K562 (cell line): ENCODE measurements at regions not wholly inside any gene's neighbourhood (a gene's known extent, or its start where the extent isn't known, plus 50 kb on each side); places are given as distances from the start of the nearest gene placed in this dataset.
"Not testable (repeated sequence)": the region's sequence is repeated elsewhere in the genome, so short reads cannot be mapped to it uniquely, and the experiment has no call there.

Experiments used
- ATAC-seq: fragments of 200-7000 bp; cut with Tn5 transposase; 3 replicates; pipeline ENCODE4 v1.9.1; 2020; ENCODE audit warnings: moderate library complexity
- BruUV-seq: library from RNA; stranded (reverse); fragments of 400-500 nt; replicated peaks from 2 replicates; lab custom pipeline; 2021; lab: Mats Ljungman, UMichigan
- CTCF ChIA-PET: fragments of 300-600 bp; formaldehyde crosslinking; extraction: SDS; loops from one replicate; lab custom pipeline; 2021; ENCODE audit warnings: low intra/inter-chr PET ratio; lab: Yijun Ruan, JAX
- POLR2A ChIA-PET: fragments of 300-600, 350-650 bp; sonication (Branson Sonifier 250); formaldehyde crosslinking; extraction: SDS; loops from one replicate; lab custom pipeline; 2021; ENCODE audit warnings: antibody characterized with exemption, inconsistent platforms; lab: Yijun Ruan, JAX
- DNase-seq, 4 experiments: peaks; one replicate each; pipeline versions ENCODE4 v3.0.0 to v3.0.0-alpha.2; 2011 to 2018; ENCODE audit warnings: low spot score in 3 of 4, mixed read lengths in 3 of 4; ENCODE audit errors: extremely low read depth in 1 of 4
- FAIRE-seq: peaks from 2 replicates; lab custom pipeline; 2011; peaks lifted over from hg19 to GRCh38; lab: Jason Lieb, UNC
- H2AFZ ChIP-seq: 2 replicates; pipeline ENCODE4 v1.6.0; 2011; ENCODE audit warnings: low read depth, low read length, control low read depth, inconsistent platforms
- H3K27ac ChIP-seq: fragments of 200-600 bp; 3 replicates; pipeline ENCODE4 v1.8.0; 2011; ENCODE audit warnings: low read depth, mild to moderate bottlenecking, control low read depth, inconsistent platforms, low read length, moderate library complexity, mixed read lengths; ENCODE audit errors: extremely low read depth
- H3K27me3 ChIP-seq, 2 experiments: fragments of 300-600 bp in 1 of 2; 2 replicates in 1 of 2; 3 replicates in 1 of 2; pipeline versions ENCODE4 v1.6.0 to v1.8.0; 2011; ENCODE audit warnings: inconsistent platforms in 2 of 2, low read length in 2 of 2, mild to moderate bottlenecking in 1 of 2, mixed read lengths in 1 of 2, moderate library complexity in 1 of 2; ENCODE audit not compliant: control insufficient read depth in 2 of 2, insufficient read depth in 2 of 2
- H3K36me3 ChIP-seq: fragments of 300-600 bp; 3 replicates; pipeline ENCODE4 v1.8.0; 2011; ENCODE audit warnings: mild to moderate bottlenecking, low read length, inconsistent platforms; ENCODE audit not compliant: control insufficient read depth, insufficient read depth
- H3K4me1 ChIP-seq, 2 experiments: fragments of 200-600 bp in 1 of 2; replicated peaks in 1 of 2; 2 replicates in 1 of 2; 3 replicates in 1 of 2; pipeline versions ENCODE4 v1.5.1 to v1.8.0; 2011; ENCODE audit warnings: inconsistent platforms in 2 of 2, low read length in 2 of 2, mild to moderate bottlenecking in 1 of 2, mixed read lengths in 1 of 2, moderate library complexity in 1 of 2; ENCODE audit not compliant: control insufficient read depth in 2 of 2, insufficient read depth in 2 of 2
- H3K4me2 ChIP-seq: 2 replicates; pipeline ENCODE4 v1.6.1; 2011; ENCODE audit warnings: low read length, control low read depth, inconsistent platforms, mixed read lengths; ENCODE audit not compliant: insufficient read depth
- H3K4me3 ChIP-seq: fragments of 200-600 bp; sonication (generic), shearing (Covaris generic); 2 replicates; pipeline ENCODE4 v1.5.1; 2016; ENCODE audit warnings: control low read depth, inconsistent platforms
- H3K79me2 ChIP-seq: fragments of 200-600 bp; 3 replicates; pipeline ENCODE4 v1.8.0; 2011; ENCODE audit warnings: low read length, inconsistent platforms; ENCODE audit not compliant: control insufficient read depth, insufficient read depth
- H3K9ac ChIP-seq, 2 experiments: 2 replicates each; pipeline versions ENCODE4 v1.6.0 to v1.6.1; 2011; ENCODE audit warnings: low read depth in 2 of 2, low read length in 2 of 2, control low read depth in 1 of 2, inconsistent platforms in 1 of 2, mild to moderate bottlenecking in 1 of 2, mixed read lengths in 1 of 2; ENCODE audit not compliant: insufficient read depth in 1 of 2
- H3K9me1 ChIP-seq: one replicate; pipeline ENCODE4 v1.6.0; 2011; ENCODE audit warnings: inconsistent platforms, mild to moderate bottlenecking, low read length, moderate library complexity; ENCODE audit not compliant: control insufficient read depth, insufficient read depth
- H3K9me3 ChIP-seq: replicated peaks from 2 replicates; pipeline ENCODE4 v1.5.1; 2011; ENCODE audit warnings: low read depth, low read length, inconsistent platforms; ENCODE audit not compliant: control insufficient read depth, insufficient read depth
- H4K20me1 ChIP-seq: replicated peaks from 2 replicates; pipeline ENCODE4 v1.6.1; 2011; ENCODE audit warnings: low read length, inconsistent platforms, mixed read lengths; ENCODE audit not compliant: control insufficient read depth, insufficient read depth
- SRF ChIP-seq, 2 experiments: fragments of 250-450, 450-650 bp in 1 of 2; sonication (Bioruptor Pico) in 1 of 2; sonication (generic) in 1 of 2; formaldehyde crosslinking; IDR thresholded peaks; 2 replicates each; pipeline versions ENCODE4 v1.5.0 to v1.5.1; 2020 to 2022; ENCODE audit warnings: mild to moderate bottlenecking in 1 of 2, missing genetic modification reagents in 1 of 2
- ZNF766 ChIP-seq: fragments of 200-800 bp; sonication (Bioruptor generic); conservative IDR thresholded peaks from 2 replicates; pipeline ENCODE4 v1.6.1; 2016; ENCODE audit warnings: missing genetic modification characterization, missing compliant biosample characterization
- WGBS: fragments of 100-300 bp; shearing (Covaris generic); methylation state at CpG from one replicate; pipeline ENCODE4 v1.1.6; 2016; ENCODE audit warnings: low coverage, mixed read lengths; ENCODE audit not compliant: insufficient coverage; ENCODE audit errors: missing lambda C conversion rate; 5-methylcytosine and 5-hydroxymethylcytosine counted together
- in situ Hi-C: fragments of 300-500 bp; cut with MboI; formaldehyde crosslinking; loops from 4 replicates; pipeline ENCODE4 v1.15.0; 2018; ENCODE audit warnings: inconsistent platforms, mixed read lengths
- intact Hi-C: fragments of 100-400 bp; cut with micrococcal nuclease; formaldehyde crosslinking; loops from 2 replicates; pipeline ENCODE4 v1.14.2; 2022

DNA sequence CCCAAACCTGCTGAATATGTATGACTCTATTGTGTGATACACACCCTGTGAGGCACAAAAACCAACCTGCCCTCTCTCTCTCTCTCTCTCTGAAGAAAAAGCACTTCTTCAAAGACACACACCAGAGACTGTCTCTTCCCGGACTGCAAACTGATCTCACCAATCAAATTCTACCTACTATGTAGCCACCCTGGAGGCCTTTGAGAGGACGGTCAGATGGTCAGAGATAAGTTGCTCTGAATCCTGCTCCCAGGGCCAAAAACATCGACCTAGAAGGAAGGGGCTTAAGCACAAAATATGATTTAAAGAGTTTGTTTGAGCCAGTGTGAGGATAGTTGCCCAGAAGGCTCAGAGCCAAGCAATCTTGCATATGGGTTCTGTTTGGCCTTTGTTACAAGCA lies 59.2 kb upstream of the PPIAL4F start:
- H3K27me3 ChIP-seq, POLR2A ChIA-PET, intact Hi-C loops, BruUV-seq, H3K27ac ChIP-seq, CTCF ChIA-PET, H3K4me3 ChIP-seq, H3K4me2 ChIP-seq, in situ Hi-C loops, FAIRE-seq, H3K4me1 ChIP-seq, H4K20me1 ChIP-seq, H3K36me3 ChIP-seq, H3K79me2 ChIP-seq, H3K9ac ChIP-seq, H3K9me1 ChIP-seq, H3K9me3 ChIP-seq, DNase-seq: not testable (repeated sequence)
- peak overlapping the region; percentile 76 for H2AFZ ChIP-seq
- WGBS: 4% methylated on average over 3 of the region's 3 CpGs
- TF ChIP-seq ZNF766 (CRISPR knock-in tag): 0 out of 2 replicates have a peak, but pooled peaks have one; percentile 30
- peak in 1 of 2 experiments; percentile 63; a peak in 1 of 4 replicates for TF ChIP-seq SRF (CRISPR knock-in tag; IDR thresholded peaks at IDR 0.05)
- peak; percentile 17; the same call in 2 of the 3 replicates for ATAC-seq

DNA sequence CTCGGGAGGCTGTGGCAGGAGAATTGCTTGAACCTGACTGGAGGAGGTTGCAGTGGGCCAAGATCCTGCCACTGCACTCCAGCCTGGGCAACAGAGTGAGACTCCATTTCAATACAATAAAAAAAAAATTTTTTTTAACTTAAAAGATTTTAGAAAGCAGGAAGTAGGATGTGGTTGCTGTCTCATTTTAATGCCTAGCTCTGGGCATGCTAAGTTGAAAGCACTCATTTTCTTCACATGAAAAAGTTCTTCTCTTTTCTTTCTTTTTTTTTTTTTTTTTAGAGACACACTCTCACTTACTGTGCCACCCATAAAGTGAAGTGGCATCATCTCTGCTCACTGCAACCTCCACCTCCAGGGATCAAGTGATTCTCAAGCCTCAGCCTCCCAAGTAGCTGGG lies 58.4 kb upstream of the PPIAL4F start:
- H3K9ac ChIP-seq, BruUV-seq, H3K9me3 ChIP-seq, ATAC-seq, FAIRE-seq, H3K27ac ChIP-seq, H3K4me2 ChIP-seq, H2AFZ ChIP-seq, POLR2A ChIA-PET, H3K36me3 ChIP-seq, H4K20me1 ChIP-seq, H3K4me3 ChIP-seq, in situ Hi-C loops, H3K27me3 ChIP-seq, DNase-seq, H3K79me2 ChIP-seq, H3K9me1 ChIP-seq, intact Hi-C loops, H3K4me1 ChIP-seq, CTCF ChIA-PET: not testable (repeated sequence)
- no CpG with 5 or more reads among the region's 1 CpG for WGBS

DNA sequence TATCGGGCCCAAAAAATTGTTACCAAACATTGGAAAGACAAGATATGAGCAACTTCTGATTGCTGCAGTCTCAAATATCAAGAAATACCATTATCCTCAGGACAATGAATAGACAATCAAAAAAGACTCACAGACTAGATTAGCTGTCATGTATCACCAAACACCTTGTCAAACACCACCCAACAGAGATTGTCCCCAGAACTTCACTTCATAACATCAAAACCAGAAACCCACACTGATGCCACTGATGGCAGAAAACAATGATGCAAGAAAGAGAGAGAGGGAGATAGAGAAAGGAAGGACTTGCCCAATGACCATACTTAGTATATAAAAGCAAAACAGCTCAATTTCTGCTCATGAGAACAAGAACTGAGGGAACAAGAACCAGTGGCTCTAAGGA lies 56.0 kb upstream of the PPIAL4F start:
- H3K4me2 ChIP-seq, DNase-seq: not testable (repeated sequence)
- whole genome bisulfite sequencing: 31% methylated on average over 1 of the region's 1 CpG

GRCh38 chr1:144537234-144537633 lies 55.5 kb upstream of the PPIAL4F start:
- H4K20me1 ChIP-seq: not testable (repeated sequence)

More for the DNA sequence above, 56.0 kb upstream of the PPIAL4F start:
- in situ Hi-C loops, CTCF ChIA-PET, BruUV-seq, H3K4me1 ChIP-seq, H3K9ac ChIP-seq, H3K9me3 ChIP-seq, H3K27ac ChIP-seq, H3K27me3 ChIP-seq, H3K4me3 ChIP-seq, H3K9me1 ChIP-seq, FAIRE-seq, H4K20me1 ChIP-seq, ATAC-seq, H3K36me3 ChIP-seq, intact Hi-C loops, H2AFZ ChIP-seq, H3K79me2 ChIP-seq, POLR2A ChIA-PET: not testable (repeated sequence)

More at GRCh38 chr1:144537234-144537633, 55.5 kb upstream of the PPIAL4F start:
- H3K36me3 ChIP-seq, intact Hi-C loops, H2AFZ ChIP-seq, DNase-seq, ATAC-seq, H3K9ac ChIP-seq, H3K27me3 ChIP-seq, H3K4me3 ChIP-seq, in situ Hi-C loops, H3K4me2 ChIP-seq, H3K4me1 ChIP-seq, FAIRE-seq, BruUV-seq, H3K9me3 ChIP-seq, H3K27ac ChIP-seq, POLR2A ChIA-PET, H3K9me1 ChIP-seq, CTCF ChIA-PET, H3K79me2 ChIP-seq: not testable (repeated sequence)
- 49% methylated on average over 4 of the region's 5 CpGs for WGBS
